ENCODE measurements at regions not wholly inside any gene's neighbourhood (a gene's known extent, or its start where the extent isn't known, plus 50 kb on each side); places are given as distances from the start of the nearest gene placed in this dataset.

- TF ChIP-seq, protein P1, sequence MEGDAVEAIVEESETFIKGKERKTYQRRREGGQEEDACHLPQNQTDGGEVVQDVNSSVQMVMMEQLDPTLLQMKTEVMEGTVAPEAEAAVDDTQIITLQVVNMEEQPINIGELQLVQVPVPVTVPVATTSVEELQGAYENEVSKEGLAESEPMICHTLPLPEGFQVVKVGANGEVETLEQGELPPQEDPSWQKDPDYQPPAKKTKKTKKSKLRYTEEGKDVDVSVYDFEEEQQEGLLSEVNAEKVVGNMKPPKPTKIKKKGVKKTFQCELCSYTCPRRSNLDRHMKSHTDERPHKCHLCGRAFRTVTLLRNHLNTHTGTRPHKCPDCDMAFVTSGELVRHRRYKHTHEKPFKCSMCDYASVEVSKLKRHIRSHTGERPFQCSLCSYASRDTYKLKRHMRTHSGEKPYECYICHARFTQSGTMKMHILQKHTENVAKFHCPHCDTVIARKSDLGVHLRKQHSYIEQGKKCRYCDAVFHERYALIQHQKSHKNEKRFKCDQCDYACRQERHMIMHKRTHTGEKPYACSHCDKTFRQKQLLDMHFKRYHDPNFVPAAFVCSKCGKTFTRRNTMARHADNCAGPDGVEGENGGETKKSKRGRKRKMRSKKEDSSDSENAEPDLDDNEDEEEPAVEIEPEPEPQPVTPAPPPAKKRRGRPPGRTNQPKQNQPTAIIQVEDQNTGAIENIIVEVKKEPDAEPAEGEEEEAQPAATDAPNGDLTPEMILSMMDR (IDR thresholded peaks at IDR 0.05 in 2 of 3, conservative IDR thresholded peaks at IDR 0.05 in 1 of 3; ENCODE audit: control insufficient read depth in 2 of 3, extremely low read depth in 1 of 3, insufficient read depth in 1 of 3, low read depth in 3 of 3, low read length in 3 of 3): no peak
- TF ChIP-seq POLR2A (IDR thresholded peaks at IDR 0.05; ENCODE audit: low read depth, low read length) (no peak), ZBTB40 (IDR thresholded peaks at IDR 0.05; ENCODE audit: borderline replicate concordance) (no peak)
Observed at GRCh38 chr12:4041187-4041885, 168.1 kb upstream of the PARP11 start.
